Breast epithelium (tissue), 3 donors: ENCODE measurements at regions not wholly inside any gene's neighbourhood (a gene's known extent, or its start where the extent isn't known, plus 50 kb on each side); places are given as distances from the start of the nearest gene placed in this dataset.

Source experiments
- POLR2A ChIP-seq: fragments of 450-650 bp; IDR thresholded peaks from one replicate; pipeline ENCODE4 v1.6.1; 2016; ENCODE audit warnings: antibody characterized with exemption, mild to moderate bottlenecking, moderate library complexity
- TF ChIP-seq, protein P1 (sequence below), 3 donors: fragments of 450-650 bp; IDR thresholded peaks; one replicate each; pipeline ENCODE4 v1.5.1; 2016 to 2017; ENCODE audit warnings: antibody characterized with exemption in 3 of 3, mild to moderate bottlenecking in 3 of 3, moderate library complexity in 3 of 3

DNA sequence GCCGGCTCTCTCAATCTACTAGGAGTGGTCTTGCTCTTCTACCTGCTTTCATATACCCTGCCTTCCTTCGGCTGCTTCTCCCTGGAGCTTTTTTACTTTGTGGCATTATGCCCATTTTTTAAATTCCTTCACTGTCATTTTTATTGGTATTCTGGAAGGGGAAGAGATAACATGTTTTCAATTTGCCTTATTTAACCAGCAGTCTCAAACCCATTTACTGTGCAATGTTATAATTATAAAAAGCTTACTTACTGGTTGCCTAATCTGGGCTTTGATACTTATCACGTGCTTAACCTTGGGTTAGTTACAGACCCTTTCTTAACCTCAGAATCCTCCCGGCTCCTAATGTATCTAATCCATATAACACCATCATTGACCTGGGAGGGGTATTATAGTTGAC is 128.1 kb downstream of the SIPA1L2 start:
- TF ChIP-seq, protein P1, sequence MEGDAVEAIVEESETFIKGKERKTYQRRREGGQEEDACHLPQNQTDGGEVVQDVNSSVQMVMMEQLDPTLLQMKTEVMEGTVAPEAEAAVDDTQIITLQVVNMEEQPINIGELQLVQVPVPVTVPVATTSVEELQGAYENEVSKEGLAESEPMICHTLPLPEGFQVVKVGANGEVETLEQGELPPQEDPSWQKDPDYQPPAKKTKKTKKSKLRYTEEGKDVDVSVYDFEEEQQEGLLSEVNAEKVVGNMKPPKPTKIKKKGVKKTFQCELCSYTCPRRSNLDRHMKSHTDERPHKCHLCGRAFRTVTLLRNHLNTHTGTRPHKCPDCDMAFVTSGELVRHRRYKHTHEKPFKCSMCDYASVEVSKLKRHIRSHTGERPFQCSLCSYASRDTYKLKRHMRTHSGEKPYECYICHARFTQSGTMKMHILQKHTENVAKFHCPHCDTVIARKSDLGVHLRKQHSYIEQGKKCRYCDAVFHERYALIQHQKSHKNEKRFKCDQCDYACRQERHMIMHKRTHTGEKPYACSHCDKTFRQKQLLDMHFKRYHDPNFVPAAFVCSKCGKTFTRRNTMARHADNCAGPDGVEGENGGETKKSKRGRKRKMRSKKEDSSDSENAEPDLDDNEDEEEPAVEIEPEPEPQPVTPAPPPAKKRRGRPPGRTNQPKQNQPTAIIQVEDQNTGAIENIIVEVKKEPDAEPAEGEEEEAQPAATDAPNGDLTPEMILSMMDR (IDR thresholded peaks at IDR 0.05): no peak
- TF ChIP-seq POLR2A: no peak
